ENCODE measurements at regions not wholly inside any gene's neighbourhood (a gene's known extent, or its start where the extent isn't known, plus 50 kb on each side); places are given as distances from the start of the nearest gene placed in this dataset.

- H3K27me3 ChIP-seq (ENCODE audit: control insufficient read depth, extremely low read depth, insufficient read depth, low read length): no peaks in the 10 kb centered on the region
- H2AFZ ChIP-seq (ENCODE audit: control insufficient read depth, low read length): no peak overlapping the region
These were observed 69.0 kb upstream of the FNDC3B start for GRCh38 chr3:171970301-171970788.

GRCh38 chr3:171971919-171972514, 67.4 kb upstream of the FNDC3B start:
- no peak for FAIRE-seq
- peaks cover 3% of the 10 kb centered on the region for H3K4me1 ChIP-seq (ENCODE audit: control insufficient read depth, extremely low read depth, insufficient read depth, low read length)
- no peaks in the 10 kb centered on the region for H3K36me3 ChIP-seq (ENCODE audit: control insufficient read depth in 2 of 2, extremely low read depth in 1 of 2, insufficient read depth in 2 of 2, low read length in 2 of 2)
- no peaks in the 10 kb centered on the region for H3K9me3 ChIP-seq (ENCODE audit: control insufficient read depth, low read depth, low read length)
- dilution Hi-C loops (cut with MboI; ENCODE audit: extremely low pct_ligation_motif_present, low sequenced_read_pairs): no loop called here
- H3K9me1 ChIP-seq (ENCODE audit: control insufficient read depth, extremely low read depth, insufficient read depth, low read length): no peaks in the 10 kb centered on the region
- TF ChIP-seq EZH2 (IDR thresholded peaks at IDR 0.05; ENCODE audit: low read length): no peak
- no peak for TF ChIP-seq CTCF (optimal IDR thresholded peaks at IDR 0.05 in 1 of 3, IDR thresholded peaks at IDR 0.05 in 1 of 3, conservative IDR thresholded peaks at IDR 0.05 in 1 of 3; ENCODE audit: extremely low read depth in 1 of 3, insufficient read depth in 2 of 3, low read length in 3 of 3)
- no peak overlapping the region for H3K4me3 ChIP-seq (ENCODE audit: control insufficient read depth in 2 of 3, extremely low read depth in 1 of 3, insufficient read depth in 2 of 3, low read depth in 1 of 3, low read length in 3 of 3)
- H2AFZ ChIP-seq (ENCODE audit: control insufficient read depth, low read length): no peak overlapping the region
- H3K27me3 ChIP-seq (ENCODE audit: control insufficient read depth, extremely low read depth, insufficient read depth, low read length): no peaks in the 10 kb centered on the region
- no peaks in the 10 kb centered on the region for H4K20me1 ChIP-seq (ENCODE audit: control insufficient read depth, extremely low read depth, insufficient read depth, low read length)
- H3K79me2 ChIP-seq (ENCODE audit: control insufficient read depth, insufficient read depth, low read length): no peaks in the 10 kb centered on the region
- H3K4me2 ChIP-seq (ENCODE audit: control insufficient read depth, extremely low read depth, insufficient read depth, low read depth, low read length): no peak overlapping the region
- no peak for DNase-seq (ENCODE audit: low read depth, low spot score)
- no peak overlapping the region for H3K27ac ChIP-seq (ENCODE audit: control insufficient read depth, insufficient read depth, low read length)
- no peak overlapping the region for H3K9ac ChIP-seq (ENCODE audit: control insufficient read depth, extremely low read depth, insufficient read depth, low read length)

More at GRCh38 chr3:171970301-171970788, 69.0 kb upstream of the FNDC3B start:
- no peaks in the 10 kb centered on the region for H3K79me2 ChIP-seq (ENCODE audit: control insufficient read depth, insufficient read depth, low read length)
- H3K27ac ChIP-seq (ENCODE audit: control insufficient read depth, insufficient read depth, low read length): no peak overlapping the region
- dilution Hi-C loops (cut with MboI; ENCODE audit: extremely low pct_ligation_motif_present, low sequenced_read_pairs): no loop called here
- H3K9ac ChIP-seq (ENCODE audit: control insufficient read depth, extremely low read depth, insufficient read depth, low read length): no peak overlapping the region
- no peaks in the 10 kb centered on the region for H3K9me1 ChIP-seq (ENCODE audit: control insufficient read depth, extremely low read depth, insufficient read depth, low read length)
- no peak overlapping the region for H3K4me3 ChIP-seq (ENCODE audit: control insufficient read depth in 2 of 3, extremely low read depth in 1 of 3, insufficient read depth in 2 of 3, low read depth in 1 of 3, low read length in 3 of 3)
- DNase-seq (ENCODE audit: low read depth, low spot score) (no peak), FAIRE-seq (no peak)
- no peaks in the 10 kb centered on the region for H4K20me1 ChIP-seq (ENCODE audit: control insufficient read depth, extremely low read depth, insufficient read depth, low read length)
- no peaks in the 10 kb centered on the region for H3K36me3 ChIP-seq (ENCODE audit: control insufficient read depth in 2 of 2, extremely low read depth in 1 of 2, insufficient read depth in 2 of 2, low read length in 2 of 2)
- TF ChIP-seq EZH2 (IDR thresholded peaks at IDR 0.05; ENCODE audit: low read length): no peak
- no peak for TF ChIP-seq CTCF (optimal IDR thresholded peaks at IDR 0.05 in 1 of 3, IDR thresholded peaks at IDR 0.05 in 1 of 3, conservative IDR thresholded peaks at IDR 0.05 in 1 of 3; ENCODE audit: extremely low read depth in 1 of 3, insufficient read depth in 2 of 3, low read length in 3 of 3)
- peaks cover 5% of the 10 kb centered on the region for H3K4me1 ChIP-seq (ENCODE audit: control insufficient read depth, extremely low read depth, insufficient read depth, low read length)
- no peaks in the 10 kb centered on the region for H3K9me3 ChIP-seq (ENCODE audit: control insufficient read depth, low read depth, low read length)
- no peak overlapping the region for H3K4me2 ChIP-seq (ENCODE audit: control insufficient read depth, extremely low read depth, insufficient read depth, low read depth, low read length)

Data from keratinocyte (primary cell).